Posterior cingulate gyrus (tissue), 11 donors: ENCODE measurements at regions not wholly inside any gene's neighbourhood (a gene's known extent, or its start where the extent isn't known, plus 50 kb on each side); places are given as distances from the start of the nearest gene placed in this dataset.

ENCODE experiments used
- DNase-seq, 10 donors: peaks; one replicate each; pipeline versions ENCODE4 v3.0.0 to v3.0.0-alpha.2; 2020 to 2021; ENCODE audit warnings: mixed read lengths in 3 of 10
- intact Hi-C: fragments of 100-400 bp; cut with DNase I; formaldehyde crosslinking; loops from one replicate; pipeline ENCODE4 v1.15.1; 2023

DNA sequence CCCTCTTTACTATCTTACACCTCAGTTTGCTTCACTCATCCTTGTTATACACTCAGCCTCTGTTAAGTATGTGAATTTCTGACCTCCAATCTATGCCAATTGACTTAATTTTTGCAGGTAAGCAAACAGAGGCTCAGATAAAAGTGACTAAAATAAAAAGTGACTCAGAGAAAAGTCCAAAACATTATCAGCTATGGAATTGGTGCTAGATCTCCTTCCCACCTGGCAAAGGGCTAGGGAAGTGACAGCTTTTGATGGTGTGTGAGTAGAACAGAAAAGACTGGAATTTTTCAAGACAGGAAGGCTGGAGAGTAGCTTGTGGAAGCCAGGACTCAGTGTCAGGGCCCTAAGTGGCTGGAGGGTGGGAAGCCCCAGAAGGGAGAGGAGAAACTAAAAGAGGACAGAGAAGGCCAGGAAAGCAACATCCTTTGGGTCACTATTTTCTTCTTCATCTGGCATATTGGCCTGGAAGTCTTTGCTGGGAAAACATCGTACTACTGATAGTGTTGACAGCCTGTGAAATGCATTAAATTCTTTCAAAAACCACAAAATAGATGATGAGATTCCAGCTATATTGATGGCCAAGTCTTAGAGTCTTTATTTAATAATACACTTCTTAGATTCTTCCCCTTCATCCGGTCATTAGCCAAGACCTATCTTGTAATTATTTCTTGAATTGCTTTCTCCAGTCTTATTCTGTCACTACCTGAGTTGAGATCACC lies 392.8 kb downstream of the RAPGEF2 start:
- DNase-seq: no peak
- intact Hi-C loops: no loop called here

DNA sequence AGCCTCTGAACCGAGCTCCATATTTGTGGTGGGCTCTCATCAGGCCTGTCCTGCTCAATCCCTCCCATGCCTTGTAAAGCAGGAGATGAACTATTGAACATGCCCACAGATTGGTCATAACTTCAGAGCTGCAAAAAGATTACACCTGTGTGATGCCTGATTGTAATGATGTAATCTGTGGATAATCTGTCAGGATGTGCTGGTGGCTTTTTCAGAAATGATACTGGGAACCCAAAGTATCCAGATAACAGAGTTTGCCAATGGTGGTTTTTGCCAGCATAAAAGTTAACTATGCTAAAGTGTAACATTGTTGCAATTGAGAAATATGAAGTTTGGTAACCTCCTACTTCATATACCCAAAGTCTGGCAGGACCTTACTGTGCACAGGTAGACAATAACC lies 393.4 kb downstream of the RAPGEF2 start:
- no peak for DNase-seq
- intact Hi-C loops: no loop called here

DNA sequence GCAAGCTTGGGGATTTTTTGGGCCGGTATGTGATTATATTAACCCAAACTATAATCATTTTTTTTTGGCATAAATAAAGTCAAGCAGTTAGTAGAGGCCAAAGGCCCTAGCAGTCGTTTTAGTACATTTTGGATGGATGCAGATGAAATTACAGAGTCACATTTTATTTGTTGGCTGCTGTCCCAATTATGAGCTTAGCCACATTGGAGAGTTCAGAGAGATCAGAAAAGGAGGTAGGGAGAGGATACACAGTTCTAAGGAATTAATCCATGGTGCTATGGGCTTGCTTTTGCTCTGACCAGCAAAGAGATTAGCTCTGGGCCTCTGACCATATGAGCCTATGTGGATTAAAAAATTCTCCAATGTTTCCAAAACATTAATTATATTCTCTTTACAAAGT lies 395.1 kb downstream of the RAPGEF2 start:
- no peak for DNase-seq
- intact Hi-C loops: no loop called here

DNA sequence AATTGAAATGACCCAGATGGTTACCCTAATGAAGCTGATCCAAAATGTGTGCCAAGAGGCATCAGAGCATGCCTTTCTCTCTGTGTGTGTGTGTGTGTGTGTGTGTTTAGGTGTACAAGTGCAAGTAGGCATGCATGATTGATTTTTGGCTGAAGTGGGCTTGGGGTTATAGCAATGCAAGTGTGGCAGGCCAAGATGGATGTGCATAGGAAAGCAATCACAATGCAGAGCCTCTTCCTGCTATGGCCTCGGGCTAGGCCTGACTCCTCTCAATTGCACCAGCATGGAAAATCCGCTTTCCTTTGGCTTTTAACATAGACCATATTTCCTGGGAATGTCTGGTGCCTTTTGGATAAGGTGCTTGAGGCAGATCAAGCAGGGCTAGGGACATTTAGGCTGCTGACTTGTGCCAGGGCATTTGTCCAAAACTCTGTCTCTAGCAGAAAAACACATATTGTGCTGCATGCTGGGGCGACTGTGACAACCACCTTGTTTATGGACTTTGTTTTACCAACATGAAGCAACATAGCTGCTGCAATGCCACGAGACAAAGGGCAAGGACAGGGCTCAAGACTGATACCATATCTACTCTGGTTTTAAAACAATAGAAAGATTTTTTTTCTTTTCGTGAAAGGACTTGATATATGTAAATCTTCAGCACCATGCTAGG lies 395.7 kb downstream of the RAPGEF2 start:
- no peak for DNase-seq
- intact Hi-C loops: no loop called here

DNA sequence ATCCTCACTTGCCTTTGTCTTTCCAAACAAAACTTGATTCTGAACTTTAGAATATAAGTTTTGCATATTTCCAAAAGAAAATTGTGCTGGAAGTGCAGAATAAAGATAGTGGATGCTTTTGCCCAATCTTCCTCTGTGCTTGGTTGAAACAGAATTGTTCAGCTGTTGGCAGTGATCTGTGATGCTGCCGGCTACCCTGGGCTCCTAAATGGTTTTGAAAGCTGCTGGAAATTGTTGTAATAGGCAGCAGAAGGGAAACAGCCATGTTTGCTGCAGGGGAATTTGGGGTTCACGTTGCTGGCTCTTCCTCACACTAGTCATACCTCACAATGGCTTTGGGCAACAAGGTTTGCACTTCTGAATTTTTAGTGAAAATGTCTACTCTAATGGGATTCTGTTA lies 398.0 kb downstream of the RAPGEF2 start:
- intact Hi-C loops: no loop called here
- DNase-seq: no peak

DNA sequence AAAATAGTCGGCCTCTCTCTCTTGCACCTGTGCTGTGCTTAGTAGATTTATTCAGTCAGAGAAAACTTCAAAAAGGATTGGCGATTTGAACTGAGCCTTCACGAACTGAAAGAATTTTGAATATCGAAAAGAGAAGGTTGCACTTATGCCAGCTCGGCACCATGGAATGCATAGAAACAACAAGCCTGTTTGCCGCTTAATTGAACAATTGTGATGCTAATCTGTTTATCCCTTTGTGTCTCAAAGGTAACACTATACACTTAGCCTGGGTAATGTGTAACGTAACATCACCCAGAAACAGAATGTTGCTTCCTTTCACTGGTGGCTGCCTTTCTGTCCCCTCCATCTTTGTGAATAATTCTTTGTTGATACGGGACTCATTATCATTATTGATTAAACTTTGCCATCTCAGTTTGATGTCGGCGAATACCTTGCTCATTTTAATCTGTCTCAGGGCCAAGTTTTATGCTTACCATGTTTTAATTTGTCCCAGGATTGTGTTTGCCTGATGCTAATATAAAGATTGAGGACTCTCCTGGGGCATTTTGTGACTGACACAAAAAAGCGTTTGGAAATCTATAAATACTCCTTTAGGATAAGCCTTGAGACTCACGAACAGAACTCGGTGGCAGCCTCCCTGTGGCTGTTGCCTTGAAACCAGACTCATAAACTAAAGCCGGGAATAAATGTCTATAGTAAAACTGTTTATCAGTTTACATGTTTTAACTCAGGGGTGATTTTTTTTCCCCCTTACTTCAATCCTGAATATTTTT lies 400.5 kb downstream of the RAPGEF2 start:
- intact Hi-C loops: no loop called here
- DNase-seq: no peak

DNA sequence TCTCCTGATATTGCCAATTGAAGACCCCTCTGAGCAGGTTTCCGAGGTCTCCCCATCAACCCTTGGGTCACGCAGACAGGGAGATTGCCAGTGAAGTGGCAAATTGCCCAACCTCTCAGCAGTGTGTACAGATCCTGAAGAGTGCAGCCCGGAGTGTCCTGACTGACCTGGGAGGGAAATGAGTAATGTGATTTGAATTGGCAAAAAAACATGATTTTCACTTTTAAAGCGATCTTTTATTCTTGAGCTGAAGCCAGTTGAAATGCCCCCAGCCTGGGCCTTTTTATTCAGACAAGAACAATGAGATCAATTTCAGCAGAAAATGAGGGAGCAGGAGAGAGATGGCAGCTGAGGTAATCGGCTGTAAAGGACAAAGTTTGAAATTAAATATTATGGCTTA lies 401.8 kb downstream of the RAPGEF2 start:
- no peak for DNase-seq
- intact Hi-C loops: no loop called here

DNA sequence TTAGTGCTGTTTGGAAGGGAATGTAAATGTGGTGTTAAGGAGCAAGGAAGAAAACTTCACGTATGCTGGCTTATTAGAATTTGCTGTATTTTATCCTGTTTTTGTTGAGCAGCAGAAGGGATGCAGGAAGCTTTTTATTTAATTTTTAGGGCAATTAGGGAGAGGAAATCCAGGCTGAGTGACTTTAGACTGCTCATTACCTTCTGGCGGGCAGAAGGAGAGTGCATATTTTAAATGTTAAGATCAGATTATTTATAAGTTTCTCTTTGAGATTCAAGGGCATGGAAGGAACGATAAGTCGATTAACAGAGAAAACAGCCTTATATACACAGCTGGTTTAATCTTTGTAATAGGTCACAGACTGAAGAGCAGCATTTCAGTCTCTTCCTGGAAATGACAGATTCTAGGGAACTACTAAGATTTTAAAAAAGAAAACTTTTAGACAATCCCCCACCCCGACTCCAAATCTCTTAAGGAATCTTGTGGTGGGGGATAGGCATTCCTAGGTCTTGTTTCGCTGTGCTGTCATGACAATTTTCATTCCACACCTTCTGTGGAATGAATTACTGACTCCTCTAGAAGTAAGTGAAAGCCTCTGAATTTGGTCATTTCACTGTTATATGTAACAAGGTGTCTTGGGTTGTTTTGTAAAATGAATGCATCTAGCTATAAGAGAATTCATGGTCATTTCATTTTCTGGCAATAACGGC lies 402.5 kb downstream of the RAPGEF2 start:
- no peak for DNase-seq
- intact Hi-C loops: no loop called here

DNA sequence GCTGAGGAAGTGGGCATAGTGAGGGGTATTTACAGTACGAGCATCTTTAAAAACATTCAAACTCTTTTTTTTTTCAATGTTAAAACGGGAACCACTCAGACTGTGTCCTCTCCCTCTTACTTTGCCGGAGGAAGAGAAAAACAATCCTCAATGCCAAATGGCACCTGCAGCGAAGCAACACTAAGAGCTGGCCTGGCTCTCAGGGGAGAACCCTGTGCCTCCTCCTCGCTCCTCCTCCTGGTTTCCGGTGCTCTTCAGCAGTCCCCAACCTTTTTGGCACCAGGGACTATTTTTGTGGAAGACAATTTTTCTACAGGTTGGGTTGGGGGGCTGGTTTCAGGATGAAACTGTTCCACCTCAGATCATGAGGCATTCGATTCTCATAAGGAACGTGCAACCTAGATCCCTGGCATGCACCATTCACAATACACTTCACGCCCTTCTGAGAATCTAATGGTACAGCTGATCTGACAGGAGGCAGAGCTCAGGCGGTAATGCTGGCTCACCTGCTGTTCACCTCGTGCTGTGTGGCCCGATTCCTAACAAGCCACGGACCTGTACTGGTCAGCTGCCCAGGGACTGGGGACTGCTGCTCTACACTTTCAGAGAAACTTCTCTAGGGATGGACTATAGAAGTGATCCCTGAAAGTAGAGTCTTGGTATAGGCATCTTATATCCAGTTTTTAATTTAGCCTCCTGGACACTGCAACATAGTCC lies 404.1 kb downstream of the RAPGEF2 start:
- DNase-seq: no peak
- intact Hi-C loops: no loop called here

DNA sequence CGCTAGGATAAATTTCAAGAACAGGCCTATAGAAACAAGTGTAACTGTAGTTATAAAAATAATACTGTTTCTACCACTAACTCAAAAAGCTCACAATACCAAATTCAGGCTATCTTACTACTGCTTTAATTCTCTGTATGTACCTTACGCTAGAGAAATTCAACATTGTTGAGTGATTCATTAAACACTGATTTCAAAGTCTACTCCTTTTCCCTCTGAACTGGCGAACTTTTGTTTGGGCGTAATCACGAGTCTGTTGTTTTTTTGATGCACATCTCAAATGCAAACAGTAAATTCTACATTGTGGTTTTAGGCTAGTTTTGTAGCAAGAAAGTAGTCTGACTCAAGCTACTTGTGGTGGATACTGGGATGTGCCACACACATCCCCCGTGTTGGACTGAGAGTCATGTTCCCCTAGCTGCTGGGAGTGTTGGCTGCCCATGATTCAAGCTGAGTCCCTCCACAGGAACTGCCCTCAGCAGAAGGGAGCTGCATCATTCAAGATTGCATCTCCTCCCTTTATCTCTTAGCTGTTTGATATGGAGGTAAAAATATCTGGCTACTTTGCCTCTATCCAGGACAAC lies 406.1 kb downstream of the RAPGEF2 start:
- DNase-seq: no peak

DNA sequence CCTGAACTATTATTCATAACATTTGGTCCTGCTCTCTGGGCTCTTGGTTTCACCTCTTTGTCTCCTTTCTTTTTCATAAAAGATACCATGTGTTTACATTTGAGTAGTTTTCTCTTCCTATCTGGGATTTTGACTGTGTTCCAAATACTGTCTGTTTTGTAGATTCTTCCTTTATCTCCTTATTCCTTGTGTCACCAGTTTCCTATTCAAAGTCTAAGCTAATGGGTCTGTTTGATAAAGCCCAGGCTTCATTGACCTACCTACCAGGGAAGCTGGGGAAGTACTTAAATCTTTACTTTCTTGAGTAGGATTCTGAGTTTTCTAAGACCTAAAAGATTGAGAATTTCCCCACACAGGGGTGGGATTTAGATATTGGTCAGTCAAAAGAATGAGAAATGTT lies 409.5 kb downstream of the RAPGEF2 start:
- intact Hi-C loops: no loop called here
- DNase-seq: no peak

More for the DNA sequence above, 406.1 kb downstream of the RAPGEF2 start:
- intact Hi-C loops: no loop called here

DNA sequence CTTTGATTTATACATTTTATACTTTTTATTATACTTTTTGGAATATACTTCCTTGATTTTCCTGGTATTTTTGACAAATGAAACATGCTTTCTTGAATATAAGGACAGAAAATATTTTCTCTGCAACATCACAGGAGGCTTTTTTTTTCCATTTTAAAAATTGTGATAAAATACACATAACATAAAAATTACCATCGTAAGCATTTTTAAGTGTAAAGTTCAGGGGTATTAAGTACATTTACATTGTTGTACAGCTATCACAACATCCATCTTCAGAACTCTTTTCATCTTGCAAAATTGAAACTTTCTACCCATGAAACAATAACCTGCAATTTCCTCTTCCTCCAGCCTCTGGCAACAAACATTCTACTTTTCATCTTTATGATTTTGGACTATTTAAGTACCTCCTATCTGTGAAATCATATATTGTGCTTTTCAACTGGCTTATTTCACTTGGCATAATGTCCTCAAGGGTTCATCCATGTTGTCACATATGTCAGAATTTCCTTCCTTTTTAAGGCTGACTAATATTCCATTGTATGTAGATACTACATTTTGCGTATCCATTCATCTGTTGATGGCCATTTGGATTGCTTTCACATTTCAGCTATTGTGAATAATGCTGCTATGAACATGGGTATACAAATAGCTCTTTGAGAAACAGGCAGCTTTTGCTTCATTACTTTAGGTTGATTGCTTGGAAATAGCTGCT lies 412.6 kb downstream of the RAPGEF2 start:
- intact Hi-C loops: no loop called here
- DNase-seq: no peak

DNA sequence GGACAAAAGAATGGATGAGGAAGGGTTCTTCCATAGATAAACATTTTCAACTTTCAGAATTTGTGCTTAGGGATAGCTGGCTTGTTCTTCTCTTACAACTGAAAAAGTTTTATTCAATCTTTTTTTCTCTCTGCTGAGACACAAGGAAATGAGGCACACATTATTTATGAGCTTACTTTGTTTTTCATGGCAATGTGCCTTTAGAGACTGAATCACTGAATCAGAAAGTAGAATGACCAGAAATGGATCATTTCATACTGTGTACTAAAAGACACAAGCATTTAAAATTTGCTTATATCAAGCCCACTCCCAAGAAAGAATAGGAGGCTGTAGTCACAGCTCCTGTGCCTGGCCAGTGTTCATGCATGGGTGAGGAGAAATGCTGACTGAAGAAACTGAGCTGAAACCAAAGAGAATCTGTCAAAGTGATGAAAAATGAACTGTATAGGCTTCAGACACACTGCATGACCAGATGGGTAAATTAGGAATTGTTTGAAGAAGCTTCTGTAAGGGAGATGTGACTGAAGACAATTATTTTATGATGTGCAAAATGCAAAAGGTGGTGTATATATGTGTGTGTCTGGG lies 413.8 kb downstream of the RAPGEF2 start:
- intact Hi-C loops: no loop called here
- no peak for DNase-seq

DNA sequence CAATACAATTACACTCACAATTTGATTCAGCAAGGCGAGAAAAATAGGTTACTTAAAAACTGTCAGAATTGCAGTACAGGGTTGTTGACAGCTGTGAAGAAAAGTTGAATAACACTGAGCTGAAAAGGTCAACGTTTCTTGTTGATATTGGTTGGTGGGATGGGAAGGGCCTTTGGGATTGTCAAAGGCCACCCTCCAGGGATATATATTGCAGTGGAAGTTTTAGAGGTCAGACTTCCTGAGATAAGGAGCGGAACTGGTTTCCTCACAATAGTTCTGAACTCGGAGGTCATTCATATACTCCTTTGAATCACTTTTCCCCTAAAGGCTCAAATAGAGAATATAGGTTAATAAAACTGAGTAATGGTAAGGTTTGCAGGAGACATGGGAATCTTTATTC lies 417.2 kb downstream of the RAPGEF2 start:
- intact Hi-C loops: no loop called here
- no peak for DNase-seq

DNA sequence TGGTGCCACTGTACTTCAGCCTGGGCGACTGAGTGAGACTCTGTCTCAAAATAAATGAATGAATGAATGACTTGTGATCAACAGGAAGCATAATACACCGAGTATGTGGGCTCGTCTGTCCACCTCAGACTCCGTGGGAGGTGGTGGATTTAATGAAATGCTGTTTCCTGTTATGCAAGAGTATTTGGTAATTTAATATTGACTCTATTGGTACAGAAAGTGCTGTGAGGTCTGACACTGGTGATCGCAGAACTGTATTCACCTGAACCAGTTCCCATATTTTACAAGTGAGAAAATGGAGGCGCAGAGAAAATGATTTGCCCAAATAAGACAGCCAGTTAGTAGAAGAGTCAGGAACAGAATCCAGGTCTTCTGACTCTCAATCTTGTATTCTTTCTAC lies 423.3 kb downstream of the RAPGEF2 start:
- no peak for DNase-seq
- intact Hi-C loops: no loop called here

DNA sequence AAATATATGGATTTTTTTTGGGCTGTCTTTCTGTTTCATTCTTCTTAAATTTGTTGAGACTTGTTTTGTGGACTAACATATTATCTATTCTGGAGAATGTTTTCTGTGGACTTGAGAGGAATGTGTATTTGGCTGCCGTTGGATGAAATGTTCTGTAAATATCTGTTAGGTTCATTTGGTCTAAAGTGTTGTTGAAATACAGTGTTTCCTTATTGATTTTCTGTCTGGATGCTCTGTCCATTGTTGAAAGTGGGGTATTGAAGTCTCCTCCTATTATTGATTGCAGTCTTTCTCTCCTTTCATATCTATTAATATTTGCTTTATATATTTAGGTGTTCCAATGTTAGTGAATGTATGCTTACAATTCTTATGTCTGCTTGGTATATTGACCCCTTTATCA lies 431.8 kb downstream of the RAPGEF2 start:
- intact Hi-C loops: no loop called here
- DNase-seq: no peak

DNA sequence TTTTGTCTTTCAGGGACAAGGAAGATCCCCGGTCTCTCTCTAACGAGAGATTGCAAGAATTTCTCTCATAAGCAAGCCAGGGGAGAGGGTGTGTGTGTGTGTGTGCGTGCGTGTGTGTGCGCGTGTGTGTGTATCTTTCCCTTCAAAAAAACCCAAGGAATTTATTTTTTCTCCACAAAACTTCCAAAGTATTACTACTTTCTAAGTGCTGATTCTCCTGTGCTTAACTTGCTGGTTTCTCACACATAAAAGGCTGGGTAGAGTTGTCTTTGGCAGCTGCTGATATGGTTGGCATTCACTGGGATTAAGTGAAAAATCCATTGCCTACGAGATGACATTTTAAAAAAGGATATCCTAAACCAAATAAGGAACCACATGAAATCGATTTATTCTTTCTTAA lies 435.7 kb downstream of the RAPGEF2 start:
- no peak for DNase-seq
- intact Hi-C loops: no loop called here

DNA sequence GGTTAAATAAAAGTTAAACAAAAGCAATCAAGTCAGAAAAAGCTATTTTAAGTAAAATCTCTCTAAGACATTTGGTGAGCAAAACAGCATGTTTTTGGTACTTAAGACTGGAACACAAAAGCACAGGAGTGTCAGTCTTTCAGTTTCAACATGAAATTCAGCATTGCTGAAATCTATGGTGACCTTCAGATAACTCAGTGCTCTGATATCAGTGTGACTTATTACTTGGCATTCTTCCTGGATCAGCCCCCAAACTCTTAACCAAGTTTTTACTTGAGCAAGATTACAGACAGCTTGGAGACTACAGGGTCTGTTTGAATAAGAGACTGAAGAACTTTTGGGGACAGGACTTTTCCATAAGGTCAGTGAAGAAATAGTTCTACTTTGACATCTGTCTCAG lies 437.2 kb downstream of the RAPGEF2 start:
- intact Hi-C loops: no loop called here
- DNase-seq: no peak

DNA sequence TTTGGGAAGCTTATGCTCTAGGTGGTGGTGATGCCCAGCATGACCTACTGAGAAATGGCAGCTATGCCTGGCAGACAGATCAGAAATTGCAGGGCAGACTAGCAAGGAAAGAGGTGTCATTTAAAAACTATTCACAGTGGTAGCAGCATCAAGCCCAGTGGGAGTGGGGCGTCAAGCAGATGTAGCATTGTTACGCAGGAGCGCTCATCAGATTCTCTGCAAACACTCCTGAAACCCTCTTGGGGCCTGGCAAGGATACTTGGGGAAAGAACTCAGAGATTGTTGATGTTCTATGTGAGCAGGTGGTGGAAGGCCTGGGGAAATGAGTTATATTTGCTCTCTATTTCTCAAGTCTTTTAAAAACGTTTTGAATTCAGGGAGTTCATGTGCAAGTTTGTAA lies 437.6 kb downstream of the RAPGEF2 start:
- intact Hi-C loops: no loop called here
- no peak for DNase-seq
